ENCODE measurements at regions not wholly inside any gene's neighbourhood (a gene's known extent, or its start where the extent isn't known, plus 50 kb on each side); places are given as distances from the start of the nearest gene placed in this dataset.

DNA sequence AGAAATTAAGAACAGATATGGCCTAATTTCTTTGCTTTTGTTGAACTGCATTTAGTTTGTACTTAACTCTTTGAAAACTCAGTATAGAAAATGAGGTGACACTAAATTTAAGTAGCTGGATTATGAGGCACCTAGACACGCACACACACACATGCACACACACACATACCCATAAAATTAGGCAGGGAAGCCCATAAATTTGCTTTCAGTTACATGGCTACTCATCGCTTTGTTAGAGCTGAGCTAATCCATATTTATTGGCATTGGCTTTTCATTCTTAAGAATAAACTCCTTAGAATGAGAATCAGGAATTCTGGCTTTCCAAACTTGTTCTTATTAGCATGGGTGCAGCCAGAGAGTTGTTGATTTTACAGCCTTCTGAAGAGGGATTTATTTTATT lies 61.7 kb upstream of the MBNL2 start:
- DNase-seq (ENCODE audit: low read depth, low spot score) = no peak
- dilution Hi-C loops (cut with MboI; ENCODE audit: extremely low pct_ligation_motif_present, low sequenced_read_pairs) = no loop called here
- FAIRE-seq = no peak
- TF ChIP-seq EZH2 (IDR thresholded peaks at IDR 0.05; ENCODE audit: low read length) = no peak
- TF ChIP-seq, protein P1, sequence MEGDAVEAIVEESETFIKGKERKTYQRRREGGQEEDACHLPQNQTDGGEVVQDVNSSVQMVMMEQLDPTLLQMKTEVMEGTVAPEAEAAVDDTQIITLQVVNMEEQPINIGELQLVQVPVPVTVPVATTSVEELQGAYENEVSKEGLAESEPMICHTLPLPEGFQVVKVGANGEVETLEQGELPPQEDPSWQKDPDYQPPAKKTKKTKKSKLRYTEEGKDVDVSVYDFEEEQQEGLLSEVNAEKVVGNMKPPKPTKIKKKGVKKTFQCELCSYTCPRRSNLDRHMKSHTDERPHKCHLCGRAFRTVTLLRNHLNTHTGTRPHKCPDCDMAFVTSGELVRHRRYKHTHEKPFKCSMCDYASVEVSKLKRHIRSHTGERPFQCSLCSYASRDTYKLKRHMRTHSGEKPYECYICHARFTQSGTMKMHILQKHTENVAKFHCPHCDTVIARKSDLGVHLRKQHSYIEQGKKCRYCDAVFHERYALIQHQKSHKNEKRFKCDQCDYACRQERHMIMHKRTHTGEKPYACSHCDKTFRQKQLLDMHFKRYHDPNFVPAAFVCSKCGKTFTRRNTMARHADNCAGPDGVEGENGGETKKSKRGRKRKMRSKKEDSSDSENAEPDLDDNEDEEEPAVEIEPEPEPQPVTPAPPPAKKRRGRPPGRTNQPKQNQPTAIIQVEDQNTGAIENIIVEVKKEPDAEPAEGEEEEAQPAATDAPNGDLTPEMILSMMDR (optimal IDR thresholded peaks at IDR 0.05 in 1 of 3, IDR thresholded peaks at IDR 0.05 in 1 of 3, conservative IDR thresholded peaks at IDR 0.05 in 1 of 3; ENCODE audit: extremely low read depth in 1 of 3, insufficient read depth in 2 of 3, low read length in 3 of 3) = no peak
- Histone ChIP-seq H3K9ac (ENCODE audit: control insufficient read depth, extremely low read depth, insufficient read depth, low read length) (no peak overlapping the region), H3K27ac (ENCODE audit: control insufficient read depth, insufficient read depth, low read length) (no peak overlapping the region), H3K4me3 (ENCODE audit: control insufficient read depth in 2 of 3, extremely low read depth in 1 of 3, insufficient read depth in 2 of 3, low read depth in 1 of 3, low read length in 3 of 3) (no peak overlapping the region), H3K36me3 (ENCODE audit: control insufficient read depth in 2 of 2, extremely low read depth in 1 of 2, insufficient read depth in 2 of 2, low read length in 2 of 2) (no peaks in the 10 kb centered on the region), H3K9me1 (ENCODE audit: control insufficient read depth, extremely low read depth, insufficient read depth, low read length) (no peaks in the 10 kb centered on the region), H3K4me1 (ENCODE audit: control insufficient read depth, extremely low read depth, insufficient read depth, low read length) (no peaks in the 10 kb centered on the region), H3K4me2 (ENCODE audit: control insufficient read depth, extremely low read depth, insufficient read depth, low read depth, low read length) (no peak overlapping the region), H2AFZ (ENCODE audit: control insufficient read depth, low read length) (no peak overlapping the region), H3K9me3 (ENCODE audit: control insufficient read depth, low read depth, low read length) (no peaks in the 10 kb centered on the region), H3K27me3 (ENCODE audit: control insufficient read depth, extremely low read depth, insufficient read depth, low read length) (no peaks in the 10 kb centered on the region), H4K20me1 (ENCODE audit: control insufficient read depth, extremely low read depth, insufficient read depth, low read length) (no peaks in the 10 kb centered on the region), H3K79me2 (ENCODE audit: control insufficient read depth, insufficient read depth, low read length) (no peaks in the 10 kb centered on the region)

DNA sequence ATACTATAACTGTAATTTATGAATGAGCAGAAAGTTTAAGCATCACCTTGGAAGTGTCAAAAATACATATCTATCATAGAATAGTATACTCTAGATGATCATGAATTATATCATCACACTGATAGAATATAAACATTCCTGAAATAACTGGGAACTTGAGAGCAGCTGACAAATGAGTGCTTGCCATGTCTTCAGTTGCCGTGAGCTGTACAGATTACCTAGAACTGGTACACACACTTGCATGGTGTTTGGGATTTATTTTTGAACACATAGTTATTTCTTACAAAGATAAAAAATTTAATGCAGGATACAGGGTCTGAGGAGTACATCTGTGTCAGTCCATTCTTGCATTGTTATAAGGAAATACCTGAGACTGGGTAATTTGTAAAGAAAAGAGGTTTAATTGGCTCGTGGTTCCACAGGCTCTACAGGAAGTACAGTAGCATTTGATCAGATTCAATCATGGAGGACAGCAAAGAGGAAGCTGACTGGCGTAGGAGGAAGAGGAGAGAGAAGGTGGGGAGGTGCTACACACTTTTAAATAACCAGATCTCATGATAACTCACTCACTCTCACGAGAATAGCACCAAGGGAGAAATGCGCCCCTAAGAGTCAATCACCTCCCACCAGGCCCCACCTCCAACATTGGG lies 60.4 kb upstream of the MBNL2 start:
- dilution Hi-C loops (cut with MboI; ENCODE audit: extremely low pct_ligation_motif_present, low sequenced_read_pairs) = no loop called here
- H3K36me3 ChIP-seq (ENCODE audit: control insufficient read depth in 2 of 2, extremely low read depth in 1 of 2, insufficient read depth in 2 of 2, low read length in 2 of 2) = no peaks in the 10 kb centered on the region
- no peak for FAIRE-seq

More for the DNA sequence above, 60.4 kb upstream of the MBNL2 start:
- Histone ChIP-seq H3K9ac (ENCODE audit: control insufficient read depth, extremely low read depth, insufficient read depth, low read length) (no peak overlapping the region), H3K27me3 (ENCODE audit: control insufficient read depth, extremely low read depth, insufficient read depth, low read length) (no peaks in the 10 kb centered on the region), H3K27ac (ENCODE audit: control insufficient read depth, insufficient read depth, low read length) (no peak overlapping the region), H4K20me1 (ENCODE audit: control insufficient read depth, extremely low read depth, insufficient read depth, low read length) (no peaks in the 10 kb centered on the region), H3K4me3 (ENCODE audit: control insufficient read depth in 2 of 3, extremely low read depth in 1 of 3, insufficient read depth in 2 of 3, low read depth in 1 of 3, low read length in 3 of 3) (no peak overlapping the region), H3K9me1 (ENCODE audit: control insufficient read depth, extremely low read depth, insufficient read depth, low read length) (no peaks in the 10 kb centered on the region), H3K4me1 (ENCODE audit: control insufficient read depth, extremely low read depth, insufficient read depth, low read length) (no peaks in the 10 kb centered on the region), H3K4me2 (ENCODE audit: control insufficient read depth, extremely low read depth, insufficient read depth, low read depth, low read length) (no peak overlapping the region), H2AFZ (ENCODE audit: control insufficient read depth, low read length) (no peak overlapping the region), H3K9me3 (ENCODE audit: control insufficient read depth, low read depth, low read length) (no peaks in the 10 kb centered on the region), H3K79me2 (ENCODE audit: control insufficient read depth, insufficient read depth, low read length) (no peaks in the 10 kb centered on the region)
- TF ChIP-seq, protein P1 (optimal IDR thresholded peaks at IDR 0.05 in 1 of 3, IDR thresholded peaks at IDR 0.05 in 1 of 3, conservative IDR thresholded peaks at IDR 0.05 in 1 of 3; ENCODE audit: extremely low read depth in 1 of 3, insufficient read depth in 2 of 3, low read length in 3 of 3) = no peak
- no peak for TF ChIP-seq EZH2 (IDR thresholded peaks at IDR 0.05; ENCODE audit: low read length)
- DNase-seq (ENCODE audit: low read depth, low spot score) = no peak

Data from keratinocyte (primary cell).